IMR-90 (cell line): ENCODE measurements at regions not wholly inside any gene's neighbourhood (a gene's known extent, or its start where the extent isn't known, plus 50 kb on each side); places are given as distances from the start of the nearest gene placed in this dataset.

Experiments
- ATAC-seq: fragments of 200-7000 bp; cut with Tn5 transposase; 2 replicates; pipeline ENCODE4 v1.9.1; 2020; ENCODE audit warnings: low read depth, mild to moderate bottlenecking, moderate library complexity
- BruUV-seq: library from RNA; stranded (reverse); fragments of 400-500 nt; replicated peaks from 2 replicates; lab custom pipeline; 2021; lab: Mats Ljungman, UMichigan
- CTCF ChIA-PET: fragments of 300-600 bp; formaldehyde crosslinking; extraction: SDS; loops from one replicate; lab custom pipeline; 2021; ENCODE audit warnings: antibody characterized with exemption; lab: Yijun Ruan, JAX
- POLR2A ChIA-PET: fragments of 300-600 bp; sonication (Branson Sonifier 250); formaldehyde crosslinking; loops from one replicate; lab custom pipeline; 2022; ENCODE audit warnings: antibody characterized with exemption; ENCODE audit not compliant: unreplicated experiment; lab: Charles Lee
- DNase-seq: peaks from one replicate; pipeline ENCODE4 v3.0.0; 2013
- H2AFZ ChIP-seq: replicated peaks from 2 replicates; pipeline ENCODE3; 2013; ENCODE audit warnings: low read length, mild to moderate bottlenecking; ENCODE audit not compliant: poor library complexity
- H2AK5ac ChIP-seq: 2 replicates; pipeline ENCODE4 v1.6.1; 2013; ENCODE audit warnings: low read depth, low read length, inconsistent platforms
- H2AK9ac ChIP-seq: replicated peaks from 2 replicates; pipeline ENCODE3; 2013; ENCODE audit warnings: mild to moderate bottlenecking, low read depth, low read length, moderate library complexity; ENCODE audit not compliant: poor library complexity
- H2BK120ac ChIP-seq: 2 replicates; pipeline ENCODE4 v1.6.1; 2013; ENCODE audit warnings: low read depth, low read length, inconsistent platforms
- H2BK15ac ChIP-seq: 3 replicates; pipeline ENCODE4 v1.6.1; 2013; ENCODE audit warnings: low read depth, low read length, inconsistent platforms
- H2BK20ac ChIP-seq: 2 replicates; pipeline ENCODE4 v1.6.1; 2013; ENCODE audit warnings: low read depth, mild to moderate bottlenecking, inconsistent platforms, low read length, moderate library complexity
- H2BK5ac ChIP-seq: 2 replicates; pipeline ENCODE4 v1.6.1; 2013; ENCODE audit warnings: mild to moderate bottlenecking, low read depth, low read length, inconsistent platforms; ENCODE audit not compliant: poor library complexity, severe bottlenecking
- H3K14ac ChIP-seq: replicated peaks from 2 replicates; pipeline ENCODE4 v1.6.1; 2013; ENCODE audit warnings: low read depth, low read length, inconsistent platforms
- H3K18ac ChIP-seq: 2 replicates; pipeline ENCODE4 v1.6.1; 2013; ENCODE audit warnings: low read depth, low read length, control low read depth
- H3K23ac ChIP-seq: 2 replicates; pipeline ENCODE4 v1.6.1; 2013; ENCODE audit warnings: low read depth, low read length, inconsistent platforms
- H3K27ac ChIP-seq: 2 replicates; pipeline ENCODE4 v1.5.1; 2013; ENCODE audit warnings: mild to moderate bottlenecking, control low read depth, low read length; ENCODE audit not compliant: insufficient read depth
- H3K27me3 ChIP-seq: 2 replicates; pipeline ENCODE4 v1.6.1; 2013; ENCODE audit warnings: low read length; ENCODE audit not compliant: control insufficient read depth, insufficient read depth
- H3K36me3 ChIP-seq: 2 replicates; pipeline ENCODE4 v1.6.1; 2013; ENCODE audit warnings: low read length, mixed read lengths; ENCODE audit not compliant: control insufficient read depth, insufficient read depth
- H3K4ac ChIP-seq: 2 replicates; pipeline ENCODE4 v1.6.1; 2013; ENCODE audit warnings: low read depth, low read length, inconsistent platforms
- H3K4me1 ChIP-seq: 2 replicates; pipeline ENCODE4 v1.6.1; 2013; ENCODE audit warnings: low read length, mixed read lengths; ENCODE audit not compliant: control insufficient read depth, insufficient read depth
- H3K4me2 ChIP-seq: 2 replicates; pipeline ENCODE4 v1.6.1; 2013; ENCODE audit warnings: low read depth, mild to moderate bottlenecking, control low read depth, low read length, moderate library complexity
- H3K4me3 ChIP-seq: 2 replicates; pipeline ENCODE4 v1.5.1; 2013; ENCODE audit warnings: low read depth, mild to moderate bottlenecking, control low read depth, low read length, moderate library complexity; ENCODE audit not compliant: insufficient read depth
- H3K56ac ChIP-seq: 2 replicates; pipeline ENCODE4 v1.6.1; 2013; ENCODE audit warnings: low read length, inconsistent platforms; ENCODE audit not compliant: insufficient read depth; ENCODE audit errors: extremely low read depth
- H3K79me1 ChIP-seq, 2 experiments: 2 replicates each; pipeline ENCODE4 v1.6.1; 2013; ENCODE audit warnings: low read length in 2 of 2, inconsistent platforms in 1 of 2, low read depth in 1 of 2
- H3K9ac ChIP-seq: 2 replicates; pipeline ENCODE4 v1.6.1; 2013; ENCODE audit warnings: low read depth, low read length, control low read depth
- H3K9me1 ChIP-seq: 2 replicates; pipeline ENCODE4 v1.6.1; 2013; ENCODE audit warnings: low read length, inconsistent platforms; ENCODE audit not compliant: insufficient read depth
- H3K9me3 ChIP-seq: 2 replicates; pipeline ENCODE4 v1.6.1; 2013; ENCODE audit warnings: low read length; ENCODE audit not compliant: control insufficient read depth, insufficient read depth
- H4K20me1 ChIP-seq: 2 replicates; pipeline ENCODE4 v1.6.1; 2013; ENCODE audit warnings: low read length, inconsistent platforms; ENCODE audit not compliant: insufficient read depth
- H4K5ac ChIP-seq: 2 replicates; pipeline ENCODE4 v1.6.1; 2013; ENCODE audit warnings: mild to moderate bottlenecking, low read depth, low read length, control low read depth
- H4K8ac ChIP-seq, 2 experiments: 2 replicates each; pipeline ENCODE4 v1.6.1; 2013; ENCODE audit warnings: low read depth in 2 of 2, low read length in 2 of 2, control low read depth in 1 of 2, inconsistent platforms in 1 of 2
- H4K91ac ChIP-seq: 2 replicates; pipeline ENCODE4 v1.6.1; 2013; ENCODE audit warnings: low read depth, low read length, inconsistent platforms; ENCODE audit not compliant: insufficient read depth
- BHLHE40 ChIP-seq: fragments of 150-350 bp; IDR thresholded peaks from 2 replicates; pipeline ENCODE4 v1.6.1; 2016; ENCODE audit warnings: mild to moderate bottlenecking, low read depth, low read length
- CEBPB ChIP-seq: IDR thresholded peaks from 2 replicates; pipeline ENCODE4 v1.6.1; 2012; ENCODE audit warnings: low read depth, low read length, improper control_type of control experiment
- CHD1 ChIP-seq: IDR thresholded peaks from 2 replicates; pipeline ENCODE4 v1.6.1; 2012; ENCODE audit warnings: low read depth, low read length, improper control_type of control experiment
- FOS ChIP-seq: fragments of 150-350 bp; IDR thresholded peaks from 2 replicates; pipeline ENCODE4 v1.6.1; 2016; ENCODE audit warnings: low read depth, low read length
- MAFK ChIP-seq: IDR thresholded peaks from 2 replicates; pipeline ENCODE4 v1.6.1; 2012; ENCODE audit warnings: low read depth, low read length, improper control_type of control experiment
- MAZ ChIP-seq: IDR thresholded peaks from 2 replicates; pipeline ENCODE4 v1.6.1; 2012; ENCODE audit warnings: low read depth, mild to moderate bottlenecking, low read length, improper control_type of control experiment, moderate library complexity, borderline replicate concordance
- MXI1 ChIP-seq: IDR thresholded peaks from 2 replicates; pipeline ENCODE4 v1.6.1; 2012; ENCODE audit warnings: low read depth, mild to moderate bottlenecking, low read length, moderate library complexity, borderline replicate concordance
- NFE2L2 ChIP-seq: fragments of 150-350 bp; IDR thresholded peaks from 2 replicates; pipeline ENCODE4 v1.6.1; 2016; ENCODE audit warnings: low read depth, mild to moderate bottlenecking, low read length
- POLR2A ChIP-seq: IDR thresholded peaks from 2 replicates; pipeline ENCODE4 v1.6.1; 2012; ENCODE audit warnings: mild to moderate bottlenecking, low read depth, low read length
- RAD21 ChIP-seq: IDR thresholded peaks from 2 replicates; pipeline ENCODE4 v1.6.1; 2012; ENCODE audit warnings: low read length, improper control_type of control experiment
- RCOR1 ChIP-seq: IDR thresholded peaks from 2 replicates; pipeline ENCODE4 v1.6.1; 2012; ENCODE audit warnings: mild to moderate bottlenecking, low read length, improper control_type of control experiment; ENCODE audit not compliant: insufficient replicate concordance
- RFX5 ChIP-seq: IDR thresholded peaks from 2 replicates; pipeline ENCODE4 v1.8.0; 2012; ENCODE audit warnings: low read depth, mild to moderate bottlenecking, low read length, moderate library complexity
- SMC3 ChIP-seq: fragments of 150-350 bp; IDR thresholded peaks from 2 replicates; pipeline ENCODE4 v1.6.1; 2016; ENCODE audit warnings: low read depth, mild to moderate bottlenecking, antibody characterized with exemption, low read length, moderate library complexity
- USF2 ChIP-seq: fragments of 150-350 bp; IDR thresholded peaks from 2 replicates; pipeline ENCODE4 v1.6.1; 2017; ENCODE audit warnings: mild to moderate bottlenecking, antibody characterized with exemption, low read length, low read depth
- WGBS, 2 experiments: methylation state at CpG; one replicate each; pipeline versions ENCODE4 v1.1.5 to v1.1.7; 2013; ENCODE audit warnings: missing lambda C conversion rate in 2 of 2; ENCODE audit not compliant: insufficient read length in 1 of 2; ENCODE audit errors: extremely low coverage in 2 of 2; 5-methylcytosine and 5-hydroxymethylcytosine counted together
- dilution Hi-C: fragments of 300-500 bp; cut with HindIII; formaldehyde crosslinking; loops from one replicate; pipeline ENCODE4 v1.14.3; 2018; ENCODE audit warnings: low sequenced_read_pairs; ENCODE audit not compliant: unreplicated experiment
- in situ Hi-C: fragments of 300-500 bp; cut with MboI; formaldehyde crosslinking; loops from 3 replicates; pipeline ENCODE4 v1.14.3; 2019; ENCODE audit warnings: low sequenced_read_pairs, inconsistent platforms, mixed read lengths
- intact Hi-C: fragments of 100-400 bp; cut with micrococcal nuclease; formaldehyde crosslinking; loops from 2 replicates; pipeline ENCODE4 v1.10.0; 2022
- TF ChIP-seq, protein P1 (sequence below): fragments of 150-350 bp; IDR thresholded peaks from 2 replicates; pipeline ENCODE4 v1.6.1; 2016; ENCODE audit warnings: low read depth, mild to moderate bottlenecking, low read length, moderate library complexity, borderline replicate concordance
- TF ChIP-seq, protein P2 (sequence below): conservative IDR thresholded peaks from 2 replicates; pipeline ENCODE4 v1.5.1; 2012; ENCODE audit warnings: mild to moderate bottlenecking, low read depth, low read length, improper control_type of control experiment

DNA sequence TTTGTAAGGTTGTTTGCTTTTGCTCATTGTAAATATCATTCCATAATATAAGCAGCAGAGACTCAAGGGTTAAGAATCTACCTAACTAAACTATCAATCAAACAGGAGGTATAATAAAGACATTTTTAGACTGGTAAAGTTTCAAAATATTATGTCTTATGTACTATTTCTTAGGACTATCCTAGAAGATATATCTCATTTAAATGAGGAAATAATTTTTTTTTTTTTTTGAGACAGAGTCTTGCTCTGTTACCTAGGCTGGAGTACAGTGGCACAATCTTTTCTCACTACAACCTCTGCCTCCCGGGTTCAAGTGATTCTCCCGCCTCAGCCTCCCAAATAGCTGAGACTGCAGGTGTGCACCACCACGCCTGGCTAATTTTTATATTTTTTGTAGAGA, 80.9 kb upstream of the PARD3 start:
- Histone ChIP-seq H3K4me1 (no peaks in the 10 kb centered on the region), H3K9ac (no peak overlapping the region), H4K91ac (no peak overlapping the region), H3K9me1 (no peaks in the 10 kb centered on the region), H2BK20ac (no peak overlapping the region), H4K5ac (no peak overlapping the region), H3K27me3 (peaks cover 6% of the 10 kb centered on the region), H2AK9ac (no peak overlapping the region), H3K9me3 (no peaks in the 10 kb centered on the region), H2BK120ac (no peak overlapping the region), H4K20me1 (no peaks in the 10 kb centered on the region), H3K4me2 (no peak overlapping the region), H3K23ac (no peak overlapping the region), H3K4ac (no peak overlapping the region), H3K36me3 (no peaks in the 10 kb centered on the region), H2BK15ac (no peak overlapping the region), H3K79me1 (no peaks in the 10 kb centered on the region), H2BK5ac (no peak overlapping the region), H4K8ac (no peak overlapping the region), H3K4me3 (no peak overlapping the region), H3K14ac (no peak overlapping the region), H3K56ac (no peak overlapping the region), H3K18ac (no peak overlapping the region), H2AFZ (no peak overlapping the region), H3K27ac (no peak overlapping the region), H2AK5ac (no peak overlapping the region)
- TF ChIP-seq NFE2L2, result no peak
- no peak for TF ChIP-seq SMC3
- no peak for TF ChIP-seq FOS
- TF ChIP-seq RAD21, result no peak
- TF ChIP-seq MAZ, result no peak
- TF ChIP-seq, protein P1, sequence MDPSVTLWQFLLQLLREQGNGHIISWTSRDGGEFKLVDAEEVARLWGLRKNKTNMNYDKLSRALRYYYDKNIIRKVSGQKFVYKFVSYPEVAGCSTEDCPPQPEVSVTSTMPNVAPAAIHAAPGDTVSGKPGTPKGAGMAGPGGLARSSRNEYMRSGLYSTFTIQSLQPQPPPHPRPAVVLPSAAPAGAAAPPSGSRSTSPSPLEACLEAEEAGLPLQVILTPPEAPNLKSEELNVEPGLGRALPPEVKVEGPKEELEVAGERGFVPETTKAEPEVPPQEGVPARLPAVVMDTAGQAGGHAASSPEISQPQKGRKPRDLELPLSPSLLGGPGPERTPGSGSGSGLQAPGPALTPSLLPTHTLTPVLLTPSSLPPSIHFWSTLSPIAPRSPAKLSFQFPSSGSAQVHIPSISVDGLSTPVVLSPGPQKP, result no peak
- TF ChIP-seq USF2, result no peak
- TF ChIP-seq POLR2A, result no peak
- no peak for TF ChIP-seq CHD1
- no peak for TF ChIP-seq RFX5
- TF ChIP-seq BHLHE40, result no peak
- TF ChIP-seq RCOR1, result no peak
- TF ChIP-seq, protein P2, sequence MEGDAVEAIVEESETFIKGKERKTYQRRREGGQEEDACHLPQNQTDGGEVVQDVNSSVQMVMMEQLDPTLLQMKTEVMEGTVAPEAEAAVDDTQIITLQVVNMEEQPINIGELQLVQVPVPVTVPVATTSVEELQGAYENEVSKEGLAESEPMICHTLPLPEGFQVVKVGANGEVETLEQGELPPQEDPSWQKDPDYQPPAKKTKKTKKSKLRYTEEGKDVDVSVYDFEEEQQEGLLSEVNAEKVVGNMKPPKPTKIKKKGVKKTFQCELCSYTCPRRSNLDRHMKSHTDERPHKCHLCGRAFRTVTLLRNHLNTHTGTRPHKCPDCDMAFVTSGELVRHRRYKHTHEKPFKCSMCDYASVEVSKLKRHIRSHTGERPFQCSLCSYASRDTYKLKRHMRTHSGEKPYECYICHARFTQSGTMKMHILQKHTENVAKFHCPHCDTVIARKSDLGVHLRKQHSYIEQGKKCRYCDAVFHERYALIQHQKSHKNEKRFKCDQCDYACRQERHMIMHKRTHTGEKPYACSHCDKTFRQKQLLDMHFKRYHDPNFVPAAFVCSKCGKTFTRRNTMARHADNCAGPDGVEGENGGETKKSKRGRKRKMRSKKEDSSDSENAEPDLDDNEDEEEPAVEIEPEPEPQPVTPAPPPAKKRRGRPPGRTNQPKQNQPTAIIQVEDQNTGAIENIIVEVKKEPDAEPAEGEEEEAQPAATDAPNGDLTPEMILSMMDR, result no peak
- TF ChIP-seq MAFK, result no peak
- no peak for TF ChIP-seq CEBPB
- no peak for TF ChIP-seq MXI1
- POLR2A ChIA-PET, result no interaction called here
- dilution Hi-C loops, result no loop called here
- no CpG with 5 or more reads among the region's 3 CpGs for WGBS, 2 experiments
- intact Hi-C loops, result no loop called here
- ATAC-seq (no peak), DNase-seq (no peak)
- no TSS peak for BruUV-seq
- CTCF ChIA-PET, result no interaction called here
- in situ Hi-C loops, result no loop called here
